Body of pancreas (tissue), 4 donors: ENCODE measurements at regions not wholly inside any gene's neighbourhood (a gene's known extent, or its start where the extent isn't known, plus 50 kb on each side); places are given as distances from the start of the nearest gene placed in this dataset.
"Not testable (repeated sequence)": the region's sequence is repeated elsewhere in the genome, so short reads cannot be mapped to it uniquely, and the experiment has no call there.

ENCODE experiments used
- ATAC-seq: fragments of 150-250 bp; one replicate; pipeline ENCODE4 v1.9.1; 2016
- DNase-seq, 4 donors: peaks; one replicate each; pipeline ENCODE4 v3.0.0-alpha.2; 2019
- H3K27ac ChIP-seq, 4 donors: fragments of 200-600 bp; sonication (generic); 1 replicate in 3 of 4; 2 replicates in 1 of 4; pipeline versions ENCODE4 v1.5.1 to v1.6.1; 2016 to 2019; ENCODE audit warnings: mild to moderate bottlenecking in 1 of 4, mixed read lengths in 1 of 4, moderate library complexity in 1 of 4
- H3K27me3 ChIP-seq, 2 donors: fragments of 200-600 bp; sonication (generic); one replicate each; pipeline ENCODE4 v1.6.0; 2016; ENCODE audit warnings: mild to moderate bottlenecking in 1 of 2
- H3K36me3 ChIP-seq, 2 donors: fragments of 200-600 bp; sonication (generic); replicated peaks in 1 of 2; 2 replicates each; pipeline ENCODE4 v1.5.1; 2016; ENCODE audit warnings: low read depth in 2 of 2; ENCODE audit not compliant: insufficient read depth in 1 of 2
- H3K4me1 ChIP-seq: fragments of 200-600 bp; sonication (generic); one replicate; pipeline ENCODE4 v1.6.0; 2016
- H3K4me3 ChIP-seq, 2 donors: fragments of 200-600 bp; sonication (generic); 1 replicate in 1 of 2; 2 replicates in 1 of 2; pipeline ENCODE4 v1.5.1; 2016 to 2019
- H3K9me3 ChIP-seq, 3 donors: fragments of 200-600 bp; sonication (generic); 1 replicate in 2 of 3; 2 replicates in 1 of 3; pipeline ENCODE4 v1.5.1; 2016
- POLR2A ChIP-seq, 3 donors: fragments of 450-650 bp; IDR thresholded peaks; one replicate each; pipeline ENCODE4 v1.6.1; 2016; ENCODE audit warnings: antibody characterized with exemption in 3 of 3, mild to moderate bottlenecking in 2 of 3
- WGBS, 2 donors: methylation state at CpG; one replicate each; pipeline ENCODE4 v1.1.5; 2017; 5-methylcytosine and 5-hydroxymethylcytosine counted together
- intact Hi-C: fragments of 100-400 bp; cut with DNase I; formaldehyde crosslinking; loops from one replicate; pipeline ENCODE4 v1.15.1; 2023
- TF ChIP-seq, protein P1 (sequence below), 7 experiments: fragments of 450-650 bp in 4 of 7; fragments of 200-600 bp in 3 of 7; sonication (generic) in 3 of 7; IDR thresholded peaks; one replicate each; pipeline ENCODE4 v1.5.1; 2016 to 2019; ENCODE audit warnings: antibody characterized with exemption in 7 of 7

DNA sequence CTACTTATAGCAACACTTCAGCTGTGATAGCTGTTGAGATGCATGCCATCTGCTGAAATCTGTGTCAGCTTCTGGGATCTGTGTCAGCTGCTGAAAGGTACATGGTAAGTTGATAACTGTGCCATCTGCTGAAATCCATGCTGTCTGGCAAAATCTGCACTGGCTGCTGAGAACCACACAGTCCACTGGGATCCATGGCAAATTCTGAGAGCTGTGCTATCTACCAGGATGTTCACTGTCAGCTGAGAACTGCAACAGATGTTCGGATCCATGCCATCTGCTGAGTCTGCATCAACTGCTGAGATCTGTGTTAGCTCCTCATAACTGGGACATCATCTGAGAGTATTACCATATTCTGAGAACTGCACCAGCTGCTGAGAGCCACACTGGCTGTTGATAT is 430.5 kb upstream of the POU3F4 start:
- H3K4me1 ChIP-seq, result no peaks in the 10 kb centered on the region
- no peaks in the 10 kb centered on the region for H3K27me3 ChIP-seq
- DNase-seq, result peak in 1 of 4 donors; percentile 1
- ATAC-seq, result no peak
- H3K36me3 ChIP-seq, result no peaks in the 10 kb centered on the region
- intact Hi-C loops, result no loop called here
- TF ChIP-seq, protein P1, sequence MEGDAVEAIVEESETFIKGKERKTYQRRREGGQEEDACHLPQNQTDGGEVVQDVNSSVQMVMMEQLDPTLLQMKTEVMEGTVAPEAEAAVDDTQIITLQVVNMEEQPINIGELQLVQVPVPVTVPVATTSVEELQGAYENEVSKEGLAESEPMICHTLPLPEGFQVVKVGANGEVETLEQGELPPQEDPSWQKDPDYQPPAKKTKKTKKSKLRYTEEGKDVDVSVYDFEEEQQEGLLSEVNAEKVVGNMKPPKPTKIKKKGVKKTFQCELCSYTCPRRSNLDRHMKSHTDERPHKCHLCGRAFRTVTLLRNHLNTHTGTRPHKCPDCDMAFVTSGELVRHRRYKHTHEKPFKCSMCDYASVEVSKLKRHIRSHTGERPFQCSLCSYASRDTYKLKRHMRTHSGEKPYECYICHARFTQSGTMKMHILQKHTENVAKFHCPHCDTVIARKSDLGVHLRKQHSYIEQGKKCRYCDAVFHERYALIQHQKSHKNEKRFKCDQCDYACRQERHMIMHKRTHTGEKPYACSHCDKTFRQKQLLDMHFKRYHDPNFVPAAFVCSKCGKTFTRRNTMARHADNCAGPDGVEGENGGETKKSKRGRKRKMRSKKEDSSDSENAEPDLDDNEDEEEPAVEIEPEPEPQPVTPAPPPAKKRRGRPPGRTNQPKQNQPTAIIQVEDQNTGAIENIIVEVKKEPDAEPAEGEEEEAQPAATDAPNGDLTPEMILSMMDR (IDR thresholded peaks at IDR 0.05), result no peak
- TF ChIP-seq POLR2A (IDR thresholded peaks at IDR 0.05), result no peak
- no peaks in the 10 kb centered on the region for H3K9me3 ChIP-seq
- 17% methylated on average over 1 of the region's 1 CpG; no CpG with 5 or more reads in 1 of the 2 donors for WGBS, 2 donors
- H3K27ac ChIP-seq, result no peak overlapping the region
- no peak overlapping the region for H3K4me3 ChIP-seq

DNA sequence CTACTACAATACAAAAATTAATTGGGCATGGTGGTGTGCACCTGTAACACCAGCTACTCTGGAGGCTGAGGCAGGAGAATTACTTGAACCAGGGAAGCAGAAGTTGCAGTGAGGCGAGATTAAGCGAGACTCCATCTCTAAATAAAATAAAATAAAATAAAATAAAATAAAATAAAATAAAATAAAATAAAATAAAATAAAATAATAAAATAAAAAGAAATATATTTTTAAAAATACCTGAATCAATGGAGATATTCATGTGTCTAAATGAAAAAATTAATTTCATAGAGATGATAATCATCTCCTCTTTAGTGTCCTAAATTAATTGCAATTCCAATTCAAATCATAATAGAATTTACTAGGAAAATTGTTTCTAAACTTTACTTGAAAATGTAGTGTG is 406.1 kb upstream of the POU3F4 start:
- Histone ChIP-seq H3K36me3 (no peaks in the 10 kb centered on the region), H3K9me3 (no peaks in the 10 kb centered on the region), H3K4me3 (no peak overlapping the region), H3K27ac (no peak overlapping the region), H3K4me1 (no peaks in the 10 kb centered on the region), H3K27me3 (no peaks in the 10 kb centered on the region)
- intact Hi-C loops, result no loop called here
- ATAC-seq (no peak), DNase-seq (no peak)
- WGBS, 2 donors, result 71% methylated on average over 2 of the region's 2 CpGs
- TF ChIP-seq, protein P1 (IDR thresholded peaks at IDR 0.05), result no peak
- TF ChIP-seq POLR2A (IDR thresholded peaks at IDR 0.05), result no peak

DNA sequence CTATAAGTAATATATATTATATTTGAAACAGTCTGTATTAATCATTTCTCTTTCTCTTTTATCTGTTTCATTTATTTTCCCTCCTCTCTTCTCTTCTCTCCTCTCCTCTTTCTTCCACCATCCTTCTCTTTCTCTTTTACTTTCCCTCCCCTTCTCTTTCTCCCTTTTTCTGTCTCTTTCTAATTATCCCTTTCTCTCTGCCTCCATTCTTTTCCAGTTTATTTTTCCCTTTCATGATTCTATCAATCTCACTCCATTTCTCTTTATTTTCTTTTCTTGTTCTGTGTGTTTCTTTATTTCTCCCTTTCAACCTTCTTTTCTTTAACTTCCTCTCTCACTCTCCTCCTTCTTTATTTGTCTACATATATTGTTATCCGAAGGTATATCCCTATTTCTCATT is 399.8 kb upstream of the POU3F4 start:
- intact Hi-C loops, result no loop called here
- no peak for DNase-seq
- no peaks in the 10 kb centered on the region for H3K9me3 ChIP-seq
- no peak overlapping the region for H3K4me3 ChIP-seq
- H3K4me1 ChIP-seq, result no peaks in the 10 kb centered on the region
- H3K27ac ChIP-seq, result no peak overlapping the region
- WGBS, 2 donors, result 34 to 44% methylated on average over 1 of the region's 1 CpG
- TF ChIP-seq POLR2A (IDR thresholded peaks at IDR 0.05), result no peak
- TF ChIP-seq, protein P1 (IDR thresholded peaks at IDR 0.05), result no peak
- ATAC-seq, result no peak
- H3K36me3 ChIP-seq, result no peaks in the 10 kb centered on the region
- H3K27me3 ChIP-seq, result no peaks in the 10 kb centered on the region

DNA sequence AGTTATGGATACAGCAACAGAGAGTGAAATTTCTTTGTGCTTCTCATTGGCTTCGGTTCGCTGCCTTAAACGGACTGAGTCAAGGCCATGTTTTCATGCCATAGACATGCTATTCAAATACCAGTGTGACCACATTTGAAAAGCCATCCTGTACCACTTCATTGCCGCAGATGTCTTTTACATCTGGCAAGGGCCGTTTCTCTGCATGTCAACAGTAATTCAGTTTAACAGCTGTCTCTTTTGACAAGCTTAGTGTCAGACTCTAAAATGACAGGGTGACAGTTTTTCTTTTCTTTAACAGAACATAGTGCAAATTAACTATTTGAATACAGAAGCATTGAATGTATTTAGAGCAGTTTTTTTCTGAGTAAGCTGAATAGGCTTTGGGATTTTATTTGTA is 362.2 kb upstream of the POU3F4 start:
- 20 to 45% methylated on average over 5 of the region's 5 CpGs for WGBS, 2 donors
- H3K4me1 ChIP-seq, result no peaks in the 10 kb centered on the region
- H3K4me3 ChIP-seq, result no peak overlapping the region
- ATAC-seq, result no peak
- H3K36me3 ChIP-seq, result no peaks in the 10 kb centered on the region
- no peak overlapping the region for H3K27ac ChIP-seq
- no peak for DNase-seq
- no peaks in the 10 kb centered on the region for H3K9me3 ChIP-seq
- TF ChIP-seq POLR2A (IDR thresholded peaks at IDR 0.05), result no peak
- no peaks in the 10 kb centered on the region for H3K27me3 ChIP-seq
- intact Hi-C loops, result no loop called here

DNA sequence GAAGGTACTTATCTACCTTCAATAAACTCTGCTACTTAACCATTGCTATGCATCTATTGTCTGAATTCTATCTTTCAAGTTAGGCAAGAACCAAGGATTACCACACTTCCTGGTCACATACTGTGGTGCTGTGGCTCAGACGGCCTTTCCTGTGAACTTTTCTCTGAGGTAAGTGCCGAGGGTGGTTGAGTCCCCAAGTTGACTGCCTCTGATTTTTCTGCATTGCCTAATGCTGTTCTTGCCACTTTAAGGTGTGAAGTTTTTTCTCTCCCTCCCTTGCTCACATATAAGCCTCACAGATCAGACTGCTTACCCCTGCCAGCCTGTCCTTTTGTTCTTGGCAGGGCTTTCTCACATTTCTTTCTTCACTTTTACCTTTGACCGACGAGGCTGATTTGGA is 348.0 kb upstream of the POU3F4 start:
- Histone ChIP-seq H3K9me3 (no peaks in the 10 kb centered on the region), H3K27me3 (no peaks in the 10 kb centered on the region), H3K4me1 (no peaks in the 10 kb centered on the region), H3K4me3 (no peak overlapping the region), H3K36me3 (no peaks in the 10 kb centered on the region), H3K27ac (no peak overlapping the region)
- DNase-seq, result no peak
- intact Hi-C loops, result no loop called here
- 11 to 13% methylated on average over 4 of the region's 4 CpGs for WGBS, 2 donors
- TF ChIP-seq POLR2A (IDR thresholded peaks at IDR 0.05), result no peak
- ATAC-seq, result no peak

DNA sequence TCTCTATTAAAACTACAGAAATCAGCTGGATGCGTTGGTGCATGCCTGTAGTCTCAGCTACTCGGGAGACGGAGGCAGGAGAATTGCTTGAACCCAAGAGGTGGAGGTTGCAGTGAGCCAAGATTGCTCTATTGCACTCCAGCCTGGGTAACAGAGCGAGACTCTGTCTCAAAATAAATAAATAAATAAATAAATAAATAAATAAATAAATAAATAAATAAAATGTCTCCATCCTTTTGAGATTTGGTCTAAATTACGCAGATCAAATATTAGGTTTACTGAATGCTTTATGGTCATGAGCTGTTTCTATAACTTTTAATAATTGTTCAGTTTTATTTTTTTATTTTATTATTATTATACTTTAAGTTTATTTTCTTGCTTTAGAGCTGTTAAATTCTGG is 344.0 kb upstream of the POU3F4 start:
- DNase-seq, ATAC-seq: not testable (repeated sequence)
- WGBS, 2 donors, result 77 to 85% methylated on average over 5 of the region's 5 CpGs

More for the DNA sequence above, 344.0 kb upstream of the POU3F4 start:
- intact Hi-C loops, H3K27ac ChIP-seq, H3K4me3 ChIP-seq, H3K4me1 ChIP-seq, H3K36me3 ChIP-seq, H3K27me3 ChIP-seq, H3K9me3 ChIP-seq: not testable (repeated sequence)
